ENCODE measurements at regions not wholly inside any gene's neighbourhood (a gene's known extent, or its start where the extent isn't known, plus 50 kb on each side); places are given as distances from the start of the nearest gene placed in this dataset.

- Histone ChIP-seq H3K4me3 (replicated peaks in 1 of 3; ENCODE audit: insufficient read depth in 1 of 3, low read depth in 1 of 3, low read length in 3 of 3) (no peak overlapping the region), H3K9me1 (replicated peaks; ENCODE audit: control insufficient read depth, extremely low read depth, insufficient read depth, low read length) (no peaks in the 10 kb centered on the region), H3K4me1 (ENCODE audit: control insufficient read depth, extremely low read depth, insufficient read depth, low read length) (no peaks in the 10 kb centered on the region), H3K79me2 (ENCODE audit: control insufficient read depth, insufficient read depth, low read length) (no peaks in the 10 kb centered on the region), H4K20me1 (replicated peaks; ENCODE audit: control insufficient read depth, extremely low read depth, insufficient read depth, low read length) (no peaks in the 10 kb centered on the region), H3K27ac (ENCODE audit: insufficient read depth, low read depth, low read length) (no peak overlapping the region), H2AFZ (ENCODE audit: low read depth, low read length) (no peak overlapping the region), H3K9ac (replicated peaks; ENCODE audit: extremely low read depth, insufficient read depth, low read length) (no peak overlapping the region), H3K4me2 (ENCODE audit: insufficient read depth, low read length) (no peak overlapping the region), H3K9me3 (replicated peaks; ENCODE audit: control insufficient read depth, insufficient read depth, low read length) (peaks cover 3% of the 10 kb centered on the region), H3K27me3 (ENCODE audit: control insufficient read depth in 2 of 2, insufficient read depth in 2 of 2, low read length in 2 of 2) (no peaks in the 10 kb centered on the region), H3K36me3 (ENCODE audit: control insufficient read depth in 2 of 2, extremely low read depth in 1 of 2, insufficient read depth in 2 of 2, low read length in 2 of 2) (no peaks in the 10 kb centered on the region)
- FAIRE-seq: no peak
- intact Hi-C loops (cut with micrococcal nuclease) (no loop called here), dilution Hi-C loops (cut with MboI; ENCODE audit: extremely low pct_ligation_motif_present, low sequenced_read_pairs) (no loop called here)
- ChIA-PET CTCF (no interaction called here), POLR2A (no interaction called here)
- TF ChIP-seq MAX (IDR thresholded peaks at IDR 0.05; ENCODE audit: insufficient read depth, insufficient read length) (no peak), CTCF (IDR thresholded peaks at IDR 0.05; ENCODE audit: extremely low read depth in 1 of 2, insufficient read depth in 1 of 2, low read depth in 1 of 2, low read length in 2 of 2) (no peak), GATA2 (IDR thresholded peaks at IDR 0.05; ENCODE audit: insufficient read depth, insufficient read length, low read depth, low read length) (no peak)
- no TSS peak for BruUV-seq (replicated peaks)
- DNase-seq (ENCODE audit: low read depth, low spot score): no peak
Measured at GRCh38 chr5:165616490-165617405, 2111.3 kb downstream of the MAT2B start.

- no peaks in the 10 kb centered on the region for H3K9me1 ChIP-seq (replicated peaks; ENCODE audit: control insufficient read depth, extremely low read depth, insufficient read depth, low read length)
- no peak for DNase-seq (ENCODE audit: low read depth, low spot score)
- peaks cover 3% of the 10 kb centered on the region for H3K9me3 ChIP-seq (replicated peaks; ENCODE audit: control insufficient read depth, insufficient read depth, low read length)
- no peak overlapping the region for H2AFZ ChIP-seq (ENCODE audit: low read depth, low read length)
- H3K9ac ChIP-seq (replicated peaks; ENCODE audit: extremely low read depth, insufficient read depth, low read length): no peak overlapping the region
- no peak overlapping the region for H3K27ac ChIP-seq (ENCODE audit: insufficient read depth, low read depth, low read length)
- no peak for FAIRE-seq
- ChIA-PET POLR2A (no interaction called here), CTCF (no interaction called here)
- BruUV-seq (replicated peaks): no TSS peak
- no peaks in the 10 kb centered on the region for H3K4me1 ChIP-seq (ENCODE audit: control insufficient read depth, extremely low read depth, insufficient read depth, low read length)
- no peaks in the 10 kb centered on the region for H3K79me2 ChIP-seq (ENCODE audit: control insufficient read depth, insufficient read depth, low read length)
- dilution Hi-C loops (cut with MboI; ENCODE audit: extremely low pct_ligation_motif_present, low sequenced_read_pairs) (no loop called here), intact Hi-C loops (cut with micrococcal nuclease) (no loop called here)
- no peaks in the 10 kb centered on the region for H3K27me3 ChIP-seq (ENCODE audit: control insufficient read depth in 2 of 2, insufficient read depth in 2 of 2, low read length in 2 of 2)
- TF ChIP-seq EZH2 (IDR thresholded peaks at IDR 0.05; ENCODE audit: borderline replicate concordance, low read depth, low read length, severe bottlenecking) (no peak), CTCF (IDR thresholded peaks at IDR 0.05; ENCODE audit: extremely low read depth in 1 of 2, insufficient read depth in 1 of 2, low read depth in 1 of 2, low read length in 2 of 2) (no peak)
- H3K36me3 ChIP-seq (ENCODE audit: control insufficient read depth in 2 of 2, extremely low read depth in 1 of 2, insufficient read depth in 2 of 2, low read length in 2 of 2): no peaks in the 10 kb centered on the region
- H4K20me1 ChIP-seq (replicated peaks; ENCODE audit: control insufficient read depth, extremely low read depth, insufficient read depth, low read length): no peaks in the 10 kb centered on the region
- H3K4me2 ChIP-seq (ENCODE audit: insufficient read depth, low read length): no peak overlapping the region
- H3K4me3 ChIP-seq (replicated peaks in 1 of 3; ENCODE audit: insufficient read depth in 1 of 3, low read depth in 1 of 3, low read length in 3 of 3): no peak overlapping the region
Measured at GRCh38 chr5:165617491-165617890, 2112.1 kb downstream of the MAT2B start.

Data from endothelial cell of umbilical vein (primary cell).